ENCODE measurements at regions not wholly inside any gene's neighbourhood (a gene's known extent, or its start where the extent isn't known, plus 50 kb on each side); places are given as distances from the start of the nearest gene placed in this dataset.

GRCh38 chr9:13607481-13608441, 328.3 kb upstream of the MPDZ start:
- TF ChIP-seq CTCF (IDR thresholded peaks at IDR 0.05; ENCODE audit: borderline replicate concordance, extremely low read depth, insufficient read depth) = no peak
- Histone ChIP-seq H3K9ac (ENCODE audit: low read length in 3 of 3) (no peak overlapping the region), H3K36me3 (ENCODE audit: control insufficient read depth in 2 of 3, insufficient read depth in 3 of 3, low read length in 3 of 3) (no peaks in the 10 kb centered on the region), H3K9me3 (ENCODE audit: control insufficient read depth in 2 of 3, insufficient read depth in 1 of 3, low read length in 3 of 3) (no peaks in the 10 kb centered on the region), H3K27ac (ENCODE audit: low read depth in 2 of 2, low read length in 2 of 2) (no peak overlapping the region), H3K27me3 (ENCODE audit: control insufficient read depth, insufficient read depth, low read length) (no peaks in the 10 kb centered on the region), H3K4me1 (ENCODE audit: control insufficient read depth in 2 of 3, insufficient read depth in 2 of 3, low read depth in 1 of 3, low read length in 3 of 3) (peaks cover 0 to 2% (median 0%) of the 10 kb centered on the region in 3 donors), H3K4me3 (ENCODE audit: low read length in 3 of 3) (no peak overlapping the region)
- intact Hi-C loops (cut with DNase I) = no loop called here
- peak in 1 of 5 donors; percentile 18 for DNase-seq
- no peak for FAIRE-seq

GRCh38 chr9:13606586-13606985, 327.1 kb upstream of the MPDZ start:
- FAIRE-seq (no peak), DNase-seq (no peak)
- Histone ChIP-seq H3K4me3 (ENCODE audit: low read length in 3 of 3) (no peak overlapping the region), H3K27me3 (ENCODE audit: control insufficient read depth, insufficient read depth, low read length) (no peaks in the 10 kb centered on the region), H3K4me1 (ENCODE audit: control insufficient read depth in 2 of 3, insufficient read depth in 2 of 3, low read depth in 1 of 3, low read length in 3 of 3) (peaks cover 0 to 2% (median 0%) of the 10 kb centered on the region in 3 donors), H3K27ac (ENCODE audit: low read depth in 2 of 2, low read length in 2 of 2) (no peak overlapping the region), H3K9ac (ENCODE audit: low read length in 3 of 3) (no peak overlapping the region), H3K36me3 (ENCODE audit: control insufficient read depth in 2 of 3, insufficient read depth in 3 of 3, low read length in 3 of 3) (no peaks in the 10 kb centered on the region), H3K9me3 (ENCODE audit: control insufficient read depth in 2 of 3, insufficient read depth in 1 of 3, low read length in 3 of 3) (no peaks in the 10 kb centered on the region)
- no peak for TF ChIP-seq CTCF (IDR thresholded peaks at IDR 0.05; ENCODE audit: borderline replicate concordance, extremely low read depth, insufficient read depth)
- intact Hi-C loops (cut with DNase I) = no loop called here

- intact Hi-C loops (cut with DNase I) = no loop called here
- FAIRE-seq (no peak), DNase-seq (no peak)
- H3K4me1 ChIP-seq (ENCODE audit: control insufficient read depth in 2 of 3, insufficient read depth in 2 of 3, low read depth in 1 of 3, low read length in 3 of 3) = peaks cover 0 to 2% (median 0%) of the 10 kb centered on the region in 3 donors
- no peaks in the 10 kb centered on the region for H3K9me3 ChIP-seq (ENCODE audit: control insufficient read depth in 2 of 3, insufficient read depth in 1 of 3, low read length in 3 of 3)
- no peak for TF ChIP-seq CTCF (IDR thresholded peaks at IDR 0.05; ENCODE audit: borderline replicate concordance, extremely low read depth, insufficient read depth)
- no peak overlapping the region for H3K9ac ChIP-seq (ENCODE audit: low read length in 3 of 3)
- no peaks in the 10 kb centered on the region for H3K36me3 ChIP-seq (ENCODE audit: control insufficient read depth in 2 of 3, insufficient read depth in 3 of 3, low read length in 3 of 3)
- no peak overlapping the region for H3K4me3 ChIP-seq (ENCODE audit: low read length in 3 of 3)
- H3K27ac ChIP-seq (ENCODE audit: low read depth in 2 of 2, low read length in 2 of 2) = no peak overlapping the region
- H3K27me3 ChIP-seq (ENCODE audit: control insufficient read depth, insufficient read depth, low read length) = no peaks in the 10 kb centered on the region
These were observed 324.4 kb upstream of the MPDZ start for GRCh38 chr9:13603921-13604320.

Data from kidney (tissue), 13 donors.